ENCODE measurements at regions not wholly inside any gene's neighbourhood (a gene's known extent, or its start where the extent isn't known, plus 50 kb on each side); places are given as distances from the start of the nearest gene placed in this dataset.

DNA sequence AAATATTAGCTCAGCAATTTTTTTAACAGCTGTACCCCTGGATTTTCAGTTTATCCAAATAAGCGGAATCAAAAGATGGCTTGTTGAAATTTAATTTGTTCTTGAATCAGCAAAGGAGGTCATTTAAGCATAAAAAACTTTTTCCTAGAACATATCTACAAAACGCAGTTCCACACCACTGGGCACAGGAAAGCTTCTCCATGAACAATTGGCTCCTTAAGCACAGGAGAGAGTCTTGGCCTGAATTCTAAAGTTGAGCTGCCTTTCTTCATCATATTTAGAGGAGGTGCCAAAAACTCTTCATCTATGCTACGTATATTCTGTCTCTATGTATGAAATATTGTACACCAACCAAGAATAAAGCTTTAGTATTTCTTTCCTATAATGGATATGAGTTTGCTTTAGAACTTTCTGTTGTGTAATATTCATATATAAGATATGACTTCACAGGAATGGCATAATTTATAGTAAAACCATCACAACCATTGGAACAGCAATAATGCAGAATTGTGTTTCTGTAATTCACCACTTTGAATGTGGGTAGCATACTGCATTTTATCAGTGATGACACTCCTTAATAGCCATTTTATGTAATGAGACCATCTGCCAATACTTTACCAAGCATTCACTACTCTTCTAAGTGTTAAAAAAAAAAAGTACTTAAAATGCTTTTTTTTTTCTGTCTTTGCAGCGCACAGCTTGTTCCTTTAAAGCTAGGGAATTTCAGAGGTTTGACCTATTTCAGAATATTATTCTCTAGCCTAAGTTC lies 263.7 kb downstream of the SLITRK6 start:
- DNase-seq = no peak

DNA sequence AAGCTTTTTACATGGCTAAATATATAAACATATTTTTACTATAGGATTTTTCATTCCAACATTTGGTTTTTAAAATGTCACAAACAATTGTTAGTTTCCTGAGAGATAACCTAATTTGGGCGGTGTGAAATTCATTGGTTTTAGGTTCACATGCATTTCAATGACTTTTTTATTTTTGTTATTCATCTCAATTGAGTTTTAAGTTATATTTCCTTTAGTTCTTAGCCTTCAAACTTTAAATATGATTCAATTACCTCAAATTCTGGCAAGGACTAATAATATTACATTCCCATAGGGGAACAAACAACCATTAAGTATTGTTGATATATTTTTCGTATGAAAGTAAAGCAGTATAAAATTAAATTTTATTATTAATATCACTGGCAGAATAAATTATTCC lies 265.3 kb downstream of the SLITRK6 start:
- no peak for DNase-seq

DNA sequence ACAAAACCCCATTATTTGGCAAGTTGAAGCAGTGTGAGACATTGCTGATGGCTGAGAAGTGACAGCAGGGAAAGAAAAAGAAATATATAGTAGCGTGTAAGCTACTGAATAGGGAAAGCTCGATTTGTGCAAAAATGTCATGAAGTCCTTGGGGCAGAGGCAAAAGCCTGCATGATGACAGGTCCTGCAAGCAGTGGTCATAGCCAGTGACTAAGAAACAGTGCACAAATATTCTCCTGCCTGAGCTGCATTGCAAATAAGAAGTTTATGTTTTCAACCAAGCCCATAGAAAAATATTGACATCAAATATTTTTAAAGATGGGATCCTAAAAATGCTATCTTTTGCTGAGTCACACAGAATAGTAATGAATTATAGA lies 270.0 kb downstream of the SLITRK6 start:
- DNase-seq = no peak

DNA sequence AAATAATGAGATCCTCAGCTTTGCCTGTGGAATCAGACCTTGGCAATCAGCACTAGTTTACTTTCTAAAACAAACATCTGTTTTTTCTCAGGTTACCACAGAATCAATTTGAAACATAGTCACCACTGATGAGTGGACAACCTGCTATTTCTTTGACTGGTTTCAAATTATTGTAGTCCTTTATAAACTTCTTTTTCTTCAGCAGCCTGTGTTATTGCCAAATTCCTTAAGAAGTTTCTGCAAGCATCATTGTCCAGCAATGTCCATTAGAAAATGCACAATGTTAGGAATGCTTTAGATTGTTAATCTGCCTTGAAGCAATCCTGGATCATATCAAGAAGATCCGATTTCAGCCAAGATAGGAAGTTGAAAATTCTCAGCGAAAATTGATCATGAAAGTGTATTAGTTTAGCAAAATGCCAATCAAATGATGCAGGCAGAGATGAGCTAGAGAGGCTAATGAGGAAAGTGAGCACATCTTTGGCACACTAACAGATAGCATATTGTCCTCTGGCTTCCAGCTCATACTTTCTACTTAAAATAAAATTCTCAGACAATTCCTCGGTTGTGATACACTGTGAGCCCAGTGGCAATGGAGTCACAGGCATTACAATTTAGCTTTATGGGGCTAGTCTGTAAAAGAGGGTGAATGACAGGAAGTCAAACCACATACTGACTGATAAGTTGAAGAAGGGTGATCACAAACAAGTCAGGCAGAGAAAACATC lies 270.6 kb downstream of the SLITRK6 start:
- DNase-seq = no peak

DNA sequence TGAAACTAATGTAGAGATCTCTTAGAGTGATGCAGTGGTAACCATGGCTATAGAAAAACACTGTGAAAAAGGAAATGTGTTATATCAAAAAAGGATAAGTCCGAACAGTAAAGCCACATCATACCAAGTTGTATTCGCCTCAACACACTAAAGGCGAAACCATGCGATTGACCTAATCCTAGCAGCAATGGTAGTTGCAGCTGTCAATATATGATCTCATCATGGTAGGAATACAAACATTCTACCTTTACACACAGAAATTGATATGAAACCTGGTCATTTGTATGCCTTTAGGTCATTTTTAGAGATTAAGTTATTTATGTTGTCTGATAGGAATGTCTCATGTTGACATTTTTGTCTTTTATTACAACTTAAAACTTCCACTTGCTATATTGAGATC lies 271.9 kb downstream of the SLITRK6 start:
- no peak for DNase-seq

GRCh38 chr13:85525411-85525810 lies 273.8 kb downstream of the SLITRK6 start:
- DNase-seq = no peak

- no peak for DNase-seq
Measured at GRCh38 chr13:85521657-85522056, 277.6 kb downstream of the SLITRK6 start.

DNA sequence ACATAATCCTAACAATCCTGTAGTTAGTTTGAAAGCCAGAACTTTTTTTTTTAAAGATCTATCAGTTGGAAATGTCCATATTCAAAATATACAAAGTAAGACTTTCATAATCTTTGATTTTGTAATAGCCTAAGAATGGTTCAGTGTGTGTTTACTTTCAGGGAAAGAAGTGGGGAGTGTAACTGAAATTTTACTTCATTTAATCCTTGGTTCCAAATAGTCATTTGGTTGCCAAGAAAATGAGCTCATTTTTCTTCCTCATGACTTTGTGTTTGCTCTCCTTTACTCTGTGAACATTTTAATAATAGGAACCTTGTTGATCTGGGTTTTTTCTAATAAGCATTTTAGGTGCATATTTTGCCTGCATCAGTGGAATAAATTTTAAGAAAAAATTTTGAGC lies 278.8 kb downstream of the SLITRK6 start:
- DNase-seq = no peak

- DNase-seq = no peak
Measured at GRCh38 chr13:85519363-85519762, 279.9 kb downstream of the SLITRK6 start.

- no peak for DNase-seq
Measured at GRCh38 chr13:85512421-85512820, 286.8 kb downstream of the SLITRK6 start.

GRCh38 chr13:85509512-85509911 lies 289.7 kb downstream of the SLITRK6 start:
- DNase-seq = no peak

- DNase-seq = no peak
Measured at GRCh38 chr13:85508683-85509329, 290.4 kb downstream of the SLITRK6 start.

- no peak for DNase-seq
Measured at GRCh38 chr13:85503797-85504196, 295.4 kb downstream of the SLITRK6 start.

DNA sequence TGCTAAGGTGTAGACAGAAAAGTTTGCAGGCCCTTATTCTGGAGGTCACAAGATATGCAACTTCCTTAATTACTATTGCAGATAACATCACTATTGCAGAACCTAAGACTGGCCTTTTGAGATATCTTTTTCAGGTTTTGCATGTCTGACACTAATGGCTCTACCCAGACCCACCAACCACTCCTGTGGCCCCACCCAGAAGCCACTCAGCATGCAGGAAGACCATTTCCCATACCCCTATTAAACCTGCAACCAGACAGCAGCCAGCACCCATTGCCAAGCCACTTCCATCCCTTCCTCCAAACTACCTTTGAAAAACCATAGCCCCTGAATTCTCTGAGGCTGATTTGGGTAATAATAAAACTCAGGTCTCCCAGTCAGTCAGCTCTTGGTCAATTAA lies 297.6 kb downstream of the SLITRK6 start:
- DNase-seq = no peak

- no peak for DNase-seq
Measured at GRCh38 chr13:85500696-85501256, 298.4 kb downstream of the SLITRK6 start.

DNA sequence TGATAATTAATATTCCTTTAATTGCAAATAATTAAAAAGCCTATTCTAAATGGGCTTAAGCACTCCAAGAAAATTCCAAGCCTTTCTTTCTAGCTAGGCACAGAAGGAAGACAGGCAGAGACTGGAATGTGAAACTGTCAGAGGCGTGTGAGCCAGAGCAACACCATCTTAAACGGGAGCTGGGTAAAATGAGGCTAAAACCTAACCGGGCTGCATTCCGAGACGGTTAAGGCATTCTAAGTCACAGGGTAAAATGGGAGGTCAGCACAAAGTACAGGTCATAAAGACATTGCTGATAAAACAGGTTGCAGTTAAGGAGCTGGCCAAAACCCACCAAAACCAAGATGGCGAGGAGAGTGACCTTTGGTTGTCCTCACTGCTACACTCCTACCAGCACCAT lies 300.4 kb downstream of the SLITRK6 start:
- DNase-seq = no peak

DNA sequence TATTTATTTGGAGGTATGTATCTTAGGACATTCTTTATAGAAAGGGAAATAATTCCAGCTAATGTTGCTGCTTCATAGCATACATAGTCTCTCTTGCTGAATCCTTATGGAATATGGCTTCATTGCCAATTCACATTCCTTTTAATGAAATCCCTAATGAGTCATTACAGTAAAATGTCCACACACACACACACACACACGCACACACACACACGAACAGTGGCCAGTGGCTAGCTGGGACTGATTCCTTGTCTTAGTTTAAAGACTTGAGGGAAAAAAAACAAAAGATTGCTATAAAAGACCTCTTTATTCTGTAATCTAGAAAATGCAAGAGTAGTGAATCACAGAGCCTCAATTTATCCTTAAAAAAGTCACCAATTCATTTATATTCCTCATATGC lies 301.6 kb downstream of the SLITRK6 start:
- no peak for DNase-seq

DNA sequence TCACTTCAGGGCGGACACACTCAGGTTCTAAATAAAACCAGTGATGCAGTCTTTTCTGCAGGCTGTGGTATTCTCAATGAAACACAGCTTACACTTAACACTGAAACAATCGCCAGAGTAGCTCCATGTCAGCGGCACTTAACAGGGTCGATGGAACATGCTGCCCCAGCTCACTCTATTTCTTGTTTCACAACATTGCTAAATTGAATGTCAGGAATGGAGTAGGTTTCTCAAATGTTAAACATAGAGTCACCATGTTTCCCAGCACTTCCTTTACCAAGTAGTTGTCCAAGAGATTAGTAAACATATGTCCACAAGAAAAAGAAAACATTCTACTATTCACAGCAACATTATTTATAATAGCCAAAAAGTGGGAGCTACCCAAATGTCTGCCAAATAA lies 306.9 kb downstream of the SLITRK6 start:
- no peak for DNase-seq

DNA sequence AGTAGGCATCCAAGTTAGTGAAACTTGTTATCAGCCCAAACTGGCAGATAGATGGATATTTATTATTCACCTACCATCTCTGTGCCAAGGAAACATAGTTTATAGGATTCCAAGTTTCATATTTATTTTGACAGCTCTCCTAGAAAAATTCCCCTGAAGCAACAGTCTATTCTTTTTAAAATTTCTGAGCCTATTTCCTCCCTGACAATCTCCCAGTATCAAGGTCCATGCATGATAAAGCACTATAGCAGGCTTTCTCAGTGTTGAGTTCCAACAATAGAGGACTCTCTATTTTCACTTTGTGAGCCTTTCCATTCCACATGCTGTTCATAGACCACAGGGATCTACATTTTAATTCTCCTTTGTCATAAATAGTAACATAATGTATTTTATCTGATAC lies 312.6 kb downstream of the SLITRK6 start:
- no peak for DNase-seq

DNA sequence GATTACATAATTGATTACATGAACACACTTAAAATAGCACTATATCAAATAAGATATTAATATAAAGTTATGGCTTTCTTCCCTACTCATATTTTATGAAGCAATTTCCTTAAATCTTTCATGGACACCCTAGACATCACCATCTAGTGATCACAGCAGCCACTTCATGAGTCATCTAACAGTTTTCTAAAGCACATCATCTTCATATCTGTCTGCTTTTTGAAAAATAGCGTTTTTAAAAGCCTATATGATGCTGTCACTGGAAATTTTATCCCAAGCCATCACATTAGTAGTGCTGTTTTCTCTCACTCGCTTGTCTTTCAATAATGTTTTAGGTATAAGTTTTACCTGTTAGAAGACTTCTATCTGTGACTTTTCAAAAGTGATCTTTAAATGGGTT lies 326.1 kb downstream of the SLITRK6 start:
- DNase-seq = no peak

DNA sequence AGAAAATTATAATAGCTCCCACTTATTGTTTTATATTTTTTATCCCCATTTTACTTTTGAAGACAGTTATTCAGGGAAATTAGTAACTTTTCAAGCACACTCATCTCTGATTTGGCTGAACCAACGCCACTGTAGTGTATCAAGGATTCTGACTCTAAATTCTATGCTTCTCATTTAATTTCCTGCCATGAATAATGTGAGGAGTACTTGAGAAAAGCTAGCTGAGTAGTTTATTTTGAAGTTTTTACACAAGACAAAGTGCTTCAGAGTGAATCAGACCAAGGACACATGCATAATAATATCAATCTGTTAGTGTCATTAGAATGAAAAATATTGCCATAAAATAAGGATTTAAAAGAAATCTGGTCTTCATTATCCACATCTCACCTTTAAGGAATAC lies 329.9 kb downstream of the SLITRK6 start:
- no peak for DNase-seq

- DNase-seq = no peak
Measured at GRCh38 chr13:85462792-85463425, 336.3 kb downstream of the SLITRK6 start.

- DNase-seq = no peak
Measured at GRCh38 chr13:85461621-85462020, 337.6 kb downstream of the SLITRK6 start.
